ENCODE measurements at regions not wholly inside any gene's neighbourhood (a gene's known extent, or its start where the extent isn't known, plus 50 kb on each side); places are given as distances from the start of the nearest gene placed in this dataset.

DNA sequence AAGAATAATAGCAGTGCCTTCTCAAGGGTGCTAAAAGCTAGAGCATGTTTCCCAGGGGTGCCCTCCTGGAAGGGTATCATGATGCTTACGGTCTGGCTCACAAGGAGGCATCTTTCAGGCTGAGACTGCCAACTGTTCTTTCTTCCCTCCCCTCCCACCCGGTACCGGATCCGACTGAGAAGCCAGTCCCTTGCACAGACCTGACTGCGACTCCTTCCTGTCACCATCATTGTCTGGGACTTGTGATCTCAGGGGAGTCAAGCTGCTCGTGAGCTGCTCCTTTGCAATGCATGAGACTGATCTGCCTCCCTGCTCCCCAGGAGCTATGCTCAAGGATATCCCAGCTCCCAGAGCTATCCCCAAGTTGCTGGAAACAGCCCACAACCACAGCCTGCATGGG, 170.8 kb downstream of the GADD45G start:
- DNase-seq = no peak

DNA sequence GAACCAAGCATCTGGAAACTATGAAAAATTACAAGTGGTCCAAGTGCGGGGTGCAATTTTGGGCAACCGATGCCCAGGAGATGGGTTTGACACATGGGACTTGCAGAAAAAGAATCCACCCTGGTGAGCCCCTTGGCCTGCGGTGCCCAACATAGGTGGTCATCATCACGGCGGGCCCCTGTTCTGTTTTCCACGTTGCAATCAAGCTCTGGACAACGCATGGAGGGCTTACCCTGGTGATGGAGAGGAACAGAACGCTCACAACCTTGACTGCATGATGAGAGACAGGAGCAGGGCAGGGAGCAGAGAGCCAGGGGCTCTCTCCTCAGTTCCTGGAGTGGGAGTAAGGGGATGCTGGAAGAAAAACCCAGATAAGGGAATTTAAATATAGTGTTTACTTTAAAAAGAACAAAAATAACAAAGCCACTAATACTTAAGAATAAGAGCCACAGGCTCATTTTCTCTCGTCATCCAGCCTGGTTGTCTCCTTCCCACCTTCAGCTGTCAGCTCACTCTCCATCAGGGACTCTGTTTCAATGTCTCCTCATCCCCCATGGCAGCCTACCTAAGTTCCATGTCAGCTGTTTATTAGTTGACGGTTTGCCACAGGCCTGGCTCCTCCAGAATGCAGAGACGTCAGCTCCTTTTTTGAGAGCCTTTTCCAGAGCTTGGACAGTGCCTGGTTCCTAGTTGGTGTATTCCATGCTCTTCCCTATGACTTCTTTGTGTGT, 172.1 kb downstream of the GADD45G start:
- DNase-seq = no peak

DNA sequence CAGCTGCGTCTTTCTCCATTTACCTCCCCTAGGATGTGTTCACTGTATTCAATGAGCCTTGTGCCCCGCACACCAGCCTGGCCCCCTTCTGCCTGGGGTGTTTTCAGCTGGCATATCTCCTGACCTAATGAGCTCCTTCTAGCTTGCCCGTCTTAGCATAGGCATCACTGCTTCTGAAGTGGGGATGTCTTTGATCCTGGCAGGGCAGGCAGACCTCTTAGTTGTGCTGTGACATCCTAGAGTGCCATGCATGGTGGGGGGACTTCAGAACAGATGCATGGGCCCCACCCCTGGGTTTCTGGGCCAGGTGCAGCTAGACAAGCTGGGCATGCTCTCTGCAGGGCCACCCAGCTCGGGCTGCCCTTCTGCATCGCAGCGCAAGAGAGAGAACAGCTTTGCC, 172.7 kb downstream of the GADD45G start:
- DNase-seq = no peak

DNA sequence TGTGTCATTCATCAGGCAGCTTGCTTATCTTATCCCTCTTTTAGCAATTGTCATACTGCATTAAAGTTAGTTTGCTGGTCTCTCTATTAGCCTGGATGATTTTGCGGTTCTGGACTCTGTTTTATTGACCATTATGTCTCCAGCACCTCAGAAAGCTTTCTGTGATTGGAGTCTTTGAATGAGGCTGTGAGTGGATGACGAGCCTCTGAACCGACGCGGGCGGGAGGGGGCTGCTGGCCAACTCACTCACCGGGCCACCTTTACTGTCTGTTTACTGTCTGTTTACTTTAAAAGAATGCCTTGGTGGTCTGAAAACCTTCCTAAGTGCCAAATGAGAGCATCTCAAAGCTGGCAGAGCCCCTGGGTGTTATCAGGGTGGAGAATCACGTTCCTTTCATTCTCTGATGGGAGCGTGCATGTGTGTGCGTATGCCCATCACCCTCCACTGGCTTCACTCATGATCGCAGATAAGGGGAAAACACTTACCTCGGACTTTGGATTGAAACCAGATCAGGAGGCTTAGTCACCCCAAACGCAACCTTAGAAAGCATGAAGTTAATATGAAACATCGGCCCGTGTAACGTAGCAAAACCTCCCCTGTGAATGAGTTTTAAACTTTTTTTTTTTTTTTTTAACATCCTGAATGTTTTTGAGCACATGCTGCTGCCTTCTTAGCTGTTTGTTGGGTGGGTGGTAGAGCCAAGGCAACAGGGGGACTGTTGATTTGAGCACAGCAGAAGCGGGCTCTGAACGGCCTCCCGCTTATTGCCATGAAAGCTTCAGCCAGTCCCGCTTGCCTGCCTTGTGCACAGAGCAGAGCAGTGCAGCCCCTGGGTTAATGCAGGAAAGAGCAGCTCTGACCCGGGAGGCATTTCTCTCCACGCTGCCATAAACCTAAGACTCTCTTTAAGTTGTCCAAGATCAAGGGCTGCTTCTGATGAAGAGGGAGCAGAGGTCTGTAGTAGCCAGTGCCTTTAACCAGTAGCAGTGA, 173.6 kb downstream of the GADD45G start:
- DNase-seq = no peak

DNA sequence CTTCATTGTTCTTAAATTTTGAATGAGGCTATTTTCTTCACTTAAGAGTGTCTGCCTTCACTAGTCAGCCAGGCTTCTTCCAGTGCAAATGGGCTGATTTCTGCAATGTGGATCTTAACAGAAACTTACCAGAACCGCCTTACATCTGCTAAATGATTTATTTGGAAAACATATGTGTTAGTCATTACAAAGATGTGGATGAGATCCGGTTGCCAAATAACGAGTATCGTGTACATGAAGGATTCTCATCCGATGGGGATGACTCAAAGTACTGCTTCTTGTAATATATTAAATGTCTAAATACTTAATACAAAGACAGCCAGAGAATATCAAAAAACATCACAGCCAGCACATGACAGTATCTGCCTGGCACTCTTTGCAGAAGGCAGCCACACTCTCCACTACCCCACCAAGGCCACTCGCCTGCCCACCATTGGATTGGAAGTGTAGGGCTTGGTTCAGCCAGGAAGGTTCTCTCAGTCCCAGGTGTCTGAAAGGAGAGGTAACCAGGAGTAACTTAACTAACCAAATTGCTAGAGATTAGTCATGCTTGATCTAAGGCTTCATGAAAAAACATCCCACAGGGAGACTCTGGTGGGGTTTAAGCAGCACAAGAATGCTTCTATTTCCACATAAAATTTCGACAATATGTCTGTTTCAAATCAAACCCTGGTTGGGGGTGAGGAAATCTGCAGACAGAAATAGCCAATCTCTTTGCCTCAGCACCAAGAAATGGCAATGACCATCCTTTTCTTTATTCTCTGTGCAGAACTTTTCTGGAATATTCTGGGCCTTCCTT, 174.8 kb downstream of the GADD45G start:
- DNase-seq = no peak

DNA sequence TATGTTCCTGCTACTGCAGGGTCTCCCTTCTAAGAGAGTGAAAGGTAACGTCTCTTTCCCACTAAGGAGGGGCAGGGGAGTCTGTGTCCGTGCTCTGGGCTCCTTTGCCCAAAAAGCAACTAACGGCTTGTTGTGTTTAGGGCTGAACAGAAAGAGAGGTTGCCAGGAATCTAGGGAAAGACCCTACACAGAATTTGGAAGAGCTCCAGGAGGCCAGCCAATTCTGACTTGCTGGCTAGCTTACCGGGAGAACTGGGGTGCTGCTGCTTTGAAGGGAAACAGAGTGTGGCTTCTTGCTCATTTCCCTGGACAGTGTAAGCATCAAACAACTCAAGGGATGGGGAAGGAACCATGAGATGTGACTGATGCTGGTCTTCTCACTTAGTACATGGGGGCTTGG, 176.1 kb downstream of the GADD45G start:
- no peak for DNase-seq

DNA sequence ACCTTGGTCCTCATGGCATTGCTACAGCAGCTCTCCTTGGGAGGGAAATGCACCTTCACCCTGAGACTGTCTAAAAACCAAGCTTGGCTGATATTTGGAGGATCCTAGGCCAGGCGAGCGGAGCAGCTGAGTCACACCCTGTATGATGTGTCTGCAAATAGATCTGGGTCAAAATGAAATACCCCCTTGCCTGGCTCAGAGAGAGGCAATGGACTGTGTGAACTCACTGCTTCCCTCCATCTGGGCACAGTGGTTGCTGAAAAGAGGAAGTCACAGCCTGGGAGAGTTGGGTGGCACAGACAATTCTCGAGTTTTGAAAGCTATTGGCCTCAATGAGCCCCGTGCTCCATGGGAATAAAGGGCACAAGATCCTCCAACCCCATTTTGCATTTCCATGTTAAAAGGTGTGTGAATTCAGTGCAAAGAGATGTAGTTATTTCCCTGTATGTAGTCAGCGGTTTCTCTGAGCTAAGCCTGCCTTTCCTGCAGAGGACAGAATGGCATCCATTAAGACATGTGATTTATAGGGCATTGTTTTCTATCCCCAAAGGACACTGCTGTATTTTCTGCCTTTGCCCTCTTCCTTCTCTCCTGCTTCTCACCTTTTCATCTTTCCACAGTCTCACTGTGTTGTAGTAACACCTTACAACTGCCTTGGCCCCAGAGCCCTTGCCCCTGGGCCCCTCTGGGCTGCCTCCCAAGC, 177.2 kb downstream of the GADD45G start:
- no peak for DNase-seq

DNA sequence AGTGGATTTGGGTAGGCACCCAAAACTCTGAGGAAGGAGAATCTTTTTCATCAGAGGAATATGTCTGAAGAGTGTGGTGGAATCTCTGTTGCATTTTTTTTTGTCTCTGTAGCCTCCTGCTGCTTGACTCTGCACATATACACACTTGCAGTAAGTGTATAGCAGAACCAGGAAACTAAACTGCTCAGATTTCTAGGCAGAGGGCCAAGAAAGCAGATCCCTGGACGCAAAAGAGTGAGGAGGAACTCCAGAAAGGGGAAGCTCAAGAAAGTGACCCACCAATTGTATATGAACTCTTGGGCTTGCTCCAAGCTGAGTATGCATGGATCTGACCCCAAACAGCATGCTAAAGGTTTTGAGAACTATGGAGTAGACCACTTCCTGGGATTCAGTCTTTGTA, 181.8 kb downstream of the GADD45G start:
- no peak for DNase-seq

DNA sequence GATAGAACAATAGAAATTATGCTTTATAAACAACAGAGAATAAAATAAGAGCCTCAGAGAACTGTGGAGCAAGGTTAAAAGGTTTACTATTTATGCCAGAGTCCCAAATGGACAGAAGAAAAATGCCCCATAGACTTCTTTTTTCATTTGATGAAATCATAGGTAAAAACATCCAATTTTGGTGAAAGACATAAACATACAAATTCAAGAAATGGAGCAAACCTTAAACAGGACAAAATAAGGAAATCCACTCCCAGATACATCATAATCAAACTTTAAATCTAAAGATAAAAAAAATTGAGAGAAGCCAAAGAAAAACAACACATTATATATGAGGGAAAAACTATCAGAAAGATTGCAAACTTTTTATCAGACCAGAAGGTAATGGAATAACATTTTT, 182.8 kb downstream of the GADD45G start:
- no peak for DNase-seq

DNA sequence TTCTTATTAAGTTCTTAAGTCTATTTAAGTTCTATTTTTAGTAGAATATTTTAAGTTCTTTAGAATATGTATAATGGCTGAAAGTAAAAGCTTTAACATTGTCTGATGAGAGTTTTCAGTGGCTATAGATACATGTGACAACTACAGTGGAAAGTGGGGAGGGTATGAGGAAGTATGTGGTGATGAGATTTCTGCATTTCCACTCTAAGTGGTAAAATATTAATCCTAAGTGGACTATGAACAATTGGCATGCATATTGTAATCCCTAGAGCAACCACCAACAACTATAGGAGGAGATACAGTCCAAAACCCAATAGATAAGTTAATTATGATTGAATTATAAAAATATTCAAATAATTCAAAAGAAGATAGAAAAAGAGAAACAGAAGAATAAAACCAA, 183.6 kb downstream of the GADD45G start:
- no peak for DNase-seq

DNA sequence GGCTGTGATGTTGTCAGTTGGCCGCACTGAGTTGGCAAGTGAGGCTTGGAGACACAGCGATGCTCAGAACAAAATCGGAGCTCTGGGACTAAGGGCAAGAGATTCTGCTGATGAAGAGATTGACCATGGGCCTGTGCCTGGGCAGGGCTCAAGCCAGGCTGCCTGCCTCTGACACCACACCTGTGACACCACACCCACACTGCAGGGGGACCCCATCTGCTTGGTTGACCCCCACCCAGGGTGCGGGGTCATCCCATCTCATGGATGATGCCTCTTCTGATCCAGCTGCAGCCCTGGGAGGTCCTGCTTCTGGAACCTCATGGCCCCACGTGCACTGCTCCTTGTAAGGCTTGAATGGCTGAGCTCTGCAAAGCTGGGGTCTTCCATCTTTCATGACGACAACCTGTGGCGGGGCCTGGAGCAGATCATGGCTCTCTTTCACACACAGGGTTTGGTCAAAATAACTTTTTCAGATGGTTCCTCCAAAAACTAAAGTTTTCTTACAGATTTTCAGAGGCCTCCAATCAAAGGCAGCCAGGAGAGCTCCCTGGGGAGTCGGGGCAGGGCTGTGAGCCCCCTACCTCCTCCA, 185.2 kb downstream of the GADD45G start:
- no peak for DNase-seq

DNA sequence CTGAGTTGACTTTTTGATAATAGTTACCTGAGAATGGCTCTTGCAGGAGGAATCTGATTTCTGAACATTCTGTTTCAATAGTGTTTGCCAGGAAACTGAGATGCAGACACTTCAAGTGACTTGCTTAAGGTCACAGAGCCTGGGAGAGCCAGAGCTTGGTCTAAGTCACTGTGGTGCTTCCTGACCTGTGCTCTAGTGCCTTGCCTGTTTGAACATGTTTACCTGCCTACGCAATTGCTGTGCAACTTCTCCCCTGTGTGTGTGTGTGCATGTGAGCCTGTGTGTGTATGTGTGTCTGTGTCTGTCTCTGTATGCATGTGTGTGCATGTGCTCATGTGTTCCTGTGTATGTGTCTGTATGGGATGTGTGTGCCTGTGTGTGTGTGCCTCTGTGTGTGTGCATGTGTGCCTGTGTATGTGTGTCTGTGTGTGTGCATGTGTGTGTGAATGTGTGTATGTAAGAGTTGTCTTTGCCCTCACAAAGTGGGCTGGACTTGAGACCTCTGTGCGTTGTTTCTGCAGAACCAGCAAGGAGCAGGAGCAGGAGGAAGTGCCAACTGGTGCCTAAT, 185.8 kb downstream of the GADD45G start:
- no peak for DNase-seq

DNA sequence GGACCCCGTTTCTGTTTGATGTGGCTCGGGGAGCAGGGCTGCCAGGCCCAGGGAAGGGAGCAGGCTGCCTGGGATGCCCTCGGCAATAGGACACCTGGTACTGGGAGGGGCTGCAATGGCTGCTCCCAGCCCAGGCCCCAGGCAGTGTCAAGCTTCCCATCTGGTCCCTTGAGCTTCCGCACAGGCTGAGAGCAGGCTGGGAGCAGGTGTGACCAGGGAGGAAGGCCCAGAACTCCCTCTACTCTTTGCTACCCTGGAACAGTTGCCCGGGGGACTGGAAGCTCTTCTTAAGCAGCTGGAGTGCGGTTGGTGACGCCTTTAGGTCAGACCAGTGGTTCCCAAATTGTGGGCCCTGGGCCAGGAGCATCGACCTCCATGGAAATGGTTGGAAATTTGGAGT, 186.9 kb downstream of the GADD45G start:
- DNase-seq = no peak

DNA sequence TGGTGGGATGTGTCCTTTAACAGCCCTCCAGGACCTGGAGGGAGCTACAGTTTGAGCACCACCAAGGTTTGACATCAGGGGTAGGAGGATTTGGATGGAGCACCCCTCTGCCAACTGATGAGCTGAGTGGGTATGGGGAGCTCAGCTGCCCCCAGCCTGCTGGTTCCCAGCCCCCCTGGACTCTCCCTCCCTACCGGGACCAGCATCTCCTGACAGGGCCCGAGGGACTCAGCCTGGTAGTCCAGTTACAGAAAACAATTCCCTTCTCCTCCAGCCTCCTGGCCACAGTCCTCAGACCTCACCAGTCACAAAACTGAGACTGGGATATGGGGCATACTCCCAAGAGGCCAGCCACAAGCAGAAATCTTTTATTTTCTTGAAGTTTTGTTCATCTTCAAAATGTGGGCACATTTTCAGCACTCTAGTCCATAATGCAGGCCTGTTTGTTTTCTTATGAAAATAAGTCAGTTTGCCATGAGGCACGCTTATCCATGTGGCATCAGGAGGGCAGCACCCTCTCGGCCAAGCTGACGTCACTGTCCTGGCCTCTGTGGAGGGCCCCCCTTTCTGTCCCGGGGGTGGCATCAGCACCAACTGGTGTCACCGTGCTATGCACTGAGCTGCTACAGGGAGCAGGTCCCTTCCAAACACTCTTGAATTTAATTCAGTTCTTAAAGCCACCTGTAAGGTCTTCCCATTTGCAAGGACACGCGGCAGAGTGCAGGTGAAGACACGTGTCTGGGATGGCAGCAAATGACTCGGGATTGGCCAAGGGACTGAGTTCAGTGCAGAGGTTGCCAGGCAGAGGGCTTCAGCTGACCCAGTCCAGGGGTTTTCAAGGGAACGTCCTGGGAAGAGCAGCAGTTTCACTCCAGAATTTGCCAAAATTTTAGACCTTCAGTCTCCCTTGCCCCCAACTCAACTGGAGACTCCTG, 187.6 kb downstream of the GADD45G start:
- no peak for DNase-seq

DNA sequence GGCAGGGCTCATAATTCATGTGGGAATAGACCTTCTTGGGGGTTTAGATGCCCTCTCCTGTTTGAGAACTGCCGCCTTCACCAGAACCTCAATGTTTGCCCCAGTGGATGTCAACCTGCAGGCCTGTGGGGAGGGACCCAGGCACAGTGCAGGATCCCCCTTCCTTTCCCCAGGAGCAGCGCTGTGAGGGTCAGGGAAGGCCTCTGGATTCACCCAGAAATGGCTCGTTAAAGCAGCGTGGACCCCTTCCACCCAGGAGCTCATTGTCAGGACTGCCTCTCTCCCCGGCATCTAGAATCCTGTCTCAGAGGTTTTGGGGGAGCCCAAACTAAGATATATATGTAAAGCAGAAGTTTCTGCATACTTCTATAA, 188.3 kb downstream of the GADD45G start:
- no peak for DNase-seq

DNA sequence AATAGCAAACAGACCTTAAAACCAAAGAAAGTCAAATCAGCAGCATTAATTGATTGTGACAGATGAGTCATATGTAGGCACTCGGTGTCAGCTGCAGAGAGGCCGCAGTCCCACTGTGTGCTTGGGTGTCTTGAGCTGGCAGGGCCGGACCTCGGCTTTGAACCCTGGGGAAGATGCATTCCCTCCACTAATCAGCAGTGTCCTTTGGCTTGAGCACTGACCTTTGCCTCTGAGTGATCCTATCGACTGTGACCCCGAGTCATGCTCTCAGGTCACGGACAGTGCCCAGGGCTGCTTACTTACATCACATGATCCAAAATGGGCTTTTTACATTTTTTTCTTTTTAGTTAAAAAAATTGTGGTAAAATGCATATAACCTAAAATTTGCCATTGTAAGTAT, 188.7 kb downstream of the GADD45G start:
- no peak for DNase-seq

DNA sequence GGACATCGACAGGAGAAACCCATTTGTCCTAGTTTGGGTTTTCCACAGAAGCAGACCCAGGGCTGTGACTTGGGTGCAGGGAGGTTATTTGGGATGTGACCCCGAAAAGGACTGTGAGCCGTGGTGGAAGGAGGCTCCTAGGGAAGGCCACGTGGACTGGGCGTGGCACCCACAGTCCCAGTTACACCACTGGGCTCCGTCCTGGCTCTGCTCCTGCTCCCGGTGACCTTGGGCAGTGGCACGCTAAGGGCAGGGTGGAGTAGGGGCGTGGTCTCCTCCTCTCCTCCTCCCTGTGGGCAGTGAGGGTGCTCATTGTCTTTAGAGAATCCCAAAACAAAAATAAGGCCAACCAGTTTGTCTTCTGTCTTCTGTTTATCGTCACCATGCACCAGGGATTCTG, 190.1 kb downstream of the GADD45G start:
- DNase-seq = no peak

DNA sequence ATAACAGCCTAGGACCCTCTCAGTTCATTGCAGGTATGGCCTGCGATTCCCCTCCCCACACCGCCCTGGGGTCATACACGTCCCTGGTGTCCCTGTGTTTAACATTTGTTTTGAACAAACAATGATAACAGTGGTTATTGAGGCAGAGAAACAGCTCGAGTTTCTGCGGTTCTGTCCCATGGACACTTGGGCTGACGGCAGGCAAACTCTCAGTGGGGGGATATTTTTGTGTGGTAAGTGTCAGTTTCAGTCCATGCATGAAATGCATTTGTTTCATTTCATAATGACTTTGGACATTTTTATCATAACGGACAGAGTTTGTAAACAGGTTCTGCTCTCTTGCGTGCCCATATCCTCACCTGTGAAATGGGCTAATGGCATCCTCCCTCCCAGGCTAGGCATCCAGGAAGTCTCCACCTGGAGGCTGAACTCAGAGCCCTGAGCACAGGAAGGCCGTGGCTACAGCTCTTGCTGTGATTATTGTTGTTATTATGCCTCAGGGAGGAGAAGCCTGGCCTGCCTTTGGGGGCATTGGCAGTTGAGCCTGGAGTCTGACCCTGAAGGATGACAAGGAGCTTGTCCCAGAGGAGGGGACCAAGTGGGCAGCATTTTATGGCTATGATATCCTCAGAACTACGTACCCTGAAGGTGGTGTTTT, 190.9 kb downstream of the GADD45G start:
- DNase-seq = no peak

DNA sequence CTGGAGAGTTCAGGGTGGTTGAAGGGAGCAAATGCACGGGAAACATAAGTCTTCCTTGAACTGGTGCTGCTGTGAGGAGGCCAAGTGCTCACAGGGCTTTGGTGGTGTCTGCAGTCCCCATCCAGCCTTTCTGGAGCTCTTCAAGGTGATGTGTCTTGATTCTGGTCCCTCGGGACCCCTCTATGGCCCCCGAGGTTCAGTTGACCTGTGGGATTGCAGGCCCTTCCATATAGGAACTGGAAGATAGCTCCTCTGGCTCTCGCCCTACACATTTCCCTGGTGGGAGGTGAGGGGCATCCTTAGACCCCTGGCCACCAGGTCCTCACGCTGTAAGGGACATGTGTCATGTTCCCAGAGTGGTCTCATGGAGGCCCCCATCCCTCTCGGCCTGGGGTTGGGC, 191.8 kb downstream of the GADD45G start:
- DNase-seq = no peak

DNA sequence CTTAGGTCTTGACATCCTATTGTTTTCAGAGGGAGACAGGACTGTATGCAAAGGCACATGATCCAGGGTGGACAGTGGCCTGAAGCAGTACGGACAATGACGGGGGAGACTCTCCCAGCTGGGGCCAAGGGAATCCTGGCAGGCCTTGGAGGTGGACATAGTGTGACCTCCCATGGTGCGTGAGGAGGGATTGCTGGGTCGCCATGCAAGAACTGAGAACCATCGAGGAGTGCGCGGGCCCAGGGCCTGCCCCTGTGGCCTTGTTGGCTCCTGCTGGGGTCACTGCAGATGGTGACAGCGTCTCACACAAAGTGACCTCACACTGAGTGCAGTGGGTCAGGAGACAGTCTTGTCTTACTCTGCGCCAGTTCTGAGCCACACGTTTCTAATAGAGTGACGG, 192.4 kb downstream of the GADD45G start:
- no peak for DNase-seq
